ENCODE measurements at regions not wholly inside any gene's neighbourhood (a gene's known extent, or its start where the extent isn't known, plus 50 kb on each side); places are given as distances from the start of the nearest gene placed in this dataset.

- TF ChIP-seq CREB1 (IDR thresholded peaks at IDR 0.05; ENCODE audit: low read depth) (no peak), TAF1 (IDR thresholded peaks at IDR 0.05; ENCODE audit: low read depth) (no peak), EGR1 (IDR thresholded peaks at IDR 0.05) (no peak), EP300 (IDR thresholded peaks at IDR 0.05; ENCODE audit: borderline replicate concordance) (no peak), MAX (IDR thresholded peaks at IDR 0.05) (no peak), RAD21 (IDR thresholded peaks at IDR 0.05; ENCODE audit: low read depth) (no peak), NFIC (IDR thresholded peaks at IDR 0.05) (no peak), YY1 (IDR thresholded peaks at IDR 0.05; ENCODE audit: low read depth) (no peak), USF1 (IDR thresholded peaks at IDR 0.05) (no peak), ZBTB7A (IDR thresholded peaks at IDR 0.05; ENCODE audit: low read depth) (no peak), FOXM1 (IDR thresholded peaks at IDR 0.05; ENCODE audit: borderline replicate concordance, low read depth) (no peak), CEBPB (IDR thresholded peaks at IDR 0.05) (no peak), TEAD4 (IDR thresholded peaks at IDR 0.05) (no peak), TCF12 (IDR thresholded peaks at IDR 0.05; ENCODE audit: low read depth) (no peak)
These were observed 127.7 kb upstream of the TLE3 start for GRCh38 chr15:70225416-70225815.

- no peak for TF ChIP-seq FOXM1 (IDR thresholded peaks at IDR 0.05; ENCODE audit: borderline replicate concordance, low read depth)
- TF ChIP-seq ZBTB7A (IDR thresholded peaks at IDR 0.05; ENCODE audit: low read depth) = no peak
- TF ChIP-seq TEAD4 (IDR thresholded peaks at IDR 0.05) = peak; percentile 52; the same call in 1 of the 2 replicates
- no peak for TF ChIP-seq USF1 (IDR thresholded peaks at IDR 0.05)
These were observed 124.9 kb upstream of the TLE3 start for GRCh38 chr15:70222606-70223005.

- TF ChIP-seq EGR1 (IDR thresholded peaks at IDR 0.05) = no peak
- TF ChIP-seq ZBTB7A (IDR thresholded peaks at IDR 0.05; ENCODE audit: low read depth) = no peak
- TF ChIP-seq RAD21 (IDR thresholded peaks at IDR 0.05; ENCODE audit: low read depth) = no peak
- TF ChIP-seq MAX (IDR thresholded peaks at IDR 0.05) = no peak
- no peak for TF ChIP-seq CEBPB (IDR thresholded peaks at IDR 0.05)
These were observed 122.9 kb upstream of the TLE3 start for GRCh38 chr15:70220490-70221096.

- TF ChIP-seq YY1 (IDR thresholded peaks at IDR 0.05; ENCODE audit: low read depth) (no peak), EGR1 (IDR thresholded peaks at IDR 0.05) (no peak), NFIC (IDR thresholded peaks at IDR 0.05) (no peak), REST (IDR thresholded peaks at IDR 0.05; ENCODE audit: low read depth) (no peak)
These were observed 122.2 kb upstream of the TLE3 start for GRCh38 chr15:70219966-70220365.

- TF ChIP-seq TEAD4 (IDR thresholded peaks at IDR 0.05) = no peak
- no peak for TF ChIP-seq EGR1 (IDR thresholded peaks at IDR 0.05)
- no peak for TF ChIP-seq USF1 (IDR thresholded peaks at IDR 0.05)
- TF ChIP-seq NFIC (IDR thresholded peaks at IDR 0.05) = no peak
- no peak for TF ChIP-seq MAX (IDR thresholded peaks at IDR 0.05)
- no peak for TF ChIP-seq ZBTB7A (IDR thresholded peaks at IDR 0.05; ENCODE audit: low read depth)
- TF ChIP-seq CREB1 (IDR thresholded peaks at IDR 0.05; ENCODE audit: low read depth) = no peak
- TF ChIP-seq TAF1 (IDR thresholded peaks at IDR 0.05; ENCODE audit: low read depth) = no peak
- no peak for TF ChIP-seq REST (IDR thresholded peaks at IDR 0.05; ENCODE audit: low read depth)
- no peak for TF ChIP-seq YY1 (IDR thresholded peaks at IDR 0.05; ENCODE audit: low read depth)
- no peak for TF ChIP-seq RAD21 (IDR thresholded peaks at IDR 0.05; ENCODE audit: low read depth)
- no peak for TF ChIP-seq EP300 (IDR thresholded peaks at IDR 0.05; ENCODE audit: borderline replicate concordance)
- TF ChIP-seq TCF12 (IDR thresholded peaks at IDR 0.05; ENCODE audit: low read depth) = no peak
- no peak for TF ChIP-seq FOXM1 (IDR thresholded peaks at IDR 0.05; ENCODE audit: borderline replicate concordance, low read depth)
- TF ChIP-seq CEBPB (IDR thresholded peaks at IDR 0.05) = no peak
These were observed 121.7 kb upstream of the TLE3 start for GRCh38 chr15:70219256-70219895.

All from Ishikawa (cell line).